ENCODE measurements at regions not wholly inside any gene's neighbourhood (a gene's known extent, or its start where the extent isn't known, plus 50 kb on each side); places are given as distances from the start of the nearest gene placed in this dataset.

- H3K9me3 ChIP-seq (ENCODE audit: control insufficient read depth, low read length), result no peaks in the 10 kb centered on the region
- WGBS, 2 experiments (ENCODE audit: insufficient coverage in 2 of 2), result 29 to 60% methylated on average over 1 of the region's 2 CpGs
- H3K36me3 ChIP-seq (ENCODE audit: control insufficient read depth, insufficient read depth, low read length), result no peaks in the 10 kb centered on the region
- no peak overlapping the region for H3K27ac ChIP-seq (ENCODE audit: low read depth, low read length, severe bottlenecking)
- H3K4me3 ChIP-seq (ENCODE audit: extremely low read depth, insufficient read depth, low read length, poor library complexity, severe bottlenecking), result no peak overlapping the region
- no peaks in the 10 kb centered on the region for H3K4me1 ChIP-seq (ENCODE audit: control insufficient read depth, insufficient read depth, low read length, poor library complexity, severe bottlenecking)
Measured at GRCh38 chr4:73001885-73002284, 67.6 kb downstream of the COX18 start.

GRCh38 chr4:72997409-72997808 lies 72.1 kb downstream of the COX18 start:
- Histone ChIP-seq H3K9me3 (ENCODE audit: control insufficient read depth, low read length) (no peaks in the 10 kb centered on the region), H3K4me1 (ENCODE audit: control insufficient read depth, insufficient read depth, low read length, poor library complexity, severe bottlenecking) (no peaks in the 10 kb centered on the region), H3K36me3 (ENCODE audit: control insufficient read depth, insufficient read depth, low read length) (no peaks in the 10 kb centered on the region), H3K27ac (ENCODE audit: low read depth, low read length, severe bottlenecking) (no peak overlapping the region), H3K4me3 (ENCODE audit: extremely low read depth, insufficient read depth, low read length, poor library complexity, severe bottlenecking) (no peak overlapping the region)
- WGBS, 2 experiments (ENCODE audit: insufficient coverage in 2 of 2), result 76 to 85% methylated on average over 3 of the region's 3 CpGs

- Histone ChIP-seq H3K4me1 (ENCODE audit: control insufficient read depth, insufficient read depth, low read length, poor library complexity, severe bottlenecking) (no peaks in the 10 kb centered on the region), H3K27ac (ENCODE audit: low read depth, low read length, severe bottlenecking) (no peak overlapping the region), H3K36me3 (ENCODE audit: control insufficient read depth, insufficient read depth, low read length) (no peaks in the 10 kb centered on the region), H3K4me3 (ENCODE audit: extremely low read depth, insufficient read depth, low read length, poor library complexity, severe bottlenecking) (no peak overlapping the region), H3K9me3 (ENCODE audit: control insufficient read depth, low read length) (no peaks in the 10 kb centered on the region)
- 92% methylated on average over 2 of the region's 3 CpGs; no CpG with 5 or more reads in 1 of the 2 experiments for WGBS, 2 experiments (ENCODE audit: insufficient coverage in 2 of 2)
Measured at GRCh38 chr4:72994670-72995069, 74.8 kb downstream of the COX18 start.

- Histone ChIP-seq H3K36me3 (ENCODE audit: control insufficient read depth, insufficient read depth, low read length) (no peaks in the 10 kb centered on the region), H3K4me3 (ENCODE audit: extremely low read depth, insufficient read depth, low read length, poor library complexity, severe bottlenecking) (no peak overlapping the region), H3K9me3 (ENCODE audit: control insufficient read depth, low read length) (no peaks in the 10 kb centered on the region), H3K4me1 (ENCODE audit: control insufficient read depth, insufficient read depth, low read length, poor library complexity, severe bottlenecking) (no peaks in the 10 kb centered on the region), H3K27ac (ENCODE audit: low read depth, low read length, severe bottlenecking) (no peak overlapping the region)
Measured at GRCh38 chr4:72993876-72994275, 75.6 kb downstream of the COX18 start.

- Histone ChIP-seq H3K4me1 (ENCODE audit: control insufficient read depth, insufficient read depth, low read length, poor library complexity, severe bottlenecking) (no peaks in the 10 kb centered on the region), H3K27ac (ENCODE audit: low read depth, low read length, severe bottlenecking) (no peak overlapping the region), H3K4me3 (ENCODE audit: extremely low read depth, insufficient read depth, low read length, poor library complexity, severe bottlenecking) (no peak overlapping the region), H3K36me3 (ENCODE audit: control insufficient read depth, insufficient read depth, low read length) (no peaks in the 10 kb centered on the region), H3K9me3 (ENCODE audit: control insufficient read depth, low read length) (no peaks in the 10 kb centered on the region)
- WGBS, 2 experiments (ENCODE audit: insufficient coverage in 2 of 2), result no CpG with 5 or more reads among the region's 2 CpGs
Measured at GRCh38 chr4:72991873-72992272, 77.6 kb downstream of the COX18 start.

GRCh38 chr4:72987741-72988729 lies 81.5 kb downstream of the COX18 start:
- WGBS, 2 experiments (ENCODE audit: insufficient coverage in 2 of 2), result no CpG with 5 or more reads among the region's 4 CpGs
- Histone ChIP-seq H3K27ac (ENCODE audit: low read depth, low read length, severe bottlenecking) (no peak overlapping the region), H3K4me1 (ENCODE audit: control insufficient read depth, insufficient read depth, low read length, poor library complexity, severe bottlenecking) (no peaks in the 10 kb centered on the region), H3K36me3 (ENCODE audit: control insufficient read depth, insufficient read depth, low read length) (no peaks in the 10 kb centered on the region), H3K9me3 (ENCODE audit: control insufficient read depth, low read length) (no peaks in the 10 kb centered on the region), H3K4me3 (ENCODE audit: extremely low read depth, insufficient read depth, low read length, poor library complexity, severe bottlenecking) (no peak overlapping the region)

- H3K27ac ChIP-seq (ENCODE audit: low read depth, low read length, severe bottlenecking), result no peak overlapping the region
- 67 to 76% methylated on average over 2 of the region's 4 CpGs for WGBS, 2 experiments (ENCODE audit: insufficient coverage in 2 of 2)
- H3K4me1 ChIP-seq (ENCODE audit: control insufficient read depth, insufficient read depth, low read length, poor library complexity, severe bottlenecking), result no peaks in the 10 kb centered on the region
- no peaks in the 10 kb centered on the region for H3K36me3 ChIP-seq (ENCODE audit: control insufficient read depth, insufficient read depth, low read length)
- H3K9me3 ChIP-seq (ENCODE audit: control insufficient read depth, low read length), result no peaks in the 10 kb centered on the region
- H3K4me3 ChIP-seq (ENCODE audit: extremely low read depth, insufficient read depth, low read length, poor library complexity, severe bottlenecking), result no peak overlapping the region
Measured at GRCh38 chr4:72984351-72984750, 85.2 kb downstream of the COX18 start.

- no CpG with 5 or more reads among the region's 2 CpGs for WGBS, 2 experiments (ENCODE audit: insufficient coverage in 2 of 2)
- Histone ChIP-seq H3K4me3 (ENCODE audit: extremely low read depth, insufficient read depth, low read length, poor library complexity, severe bottlenecking) (no peak overlapping the region), H3K36me3 (ENCODE audit: control insufficient read depth, insufficient read depth, low read length) (no peaks in the 10 kb centered on the region), H3K4me1 (ENCODE audit: control insufficient read depth, insufficient read depth, low read length, poor library complexity, severe bottlenecking) (no peaks in the 10 kb centered on the region), H3K27ac (ENCODE audit: low read depth, low read length, severe bottlenecking) (no peak overlapping the region), H3K9me3 (ENCODE audit: control insufficient read depth, low read length) (no peaks in the 10 kb centered on the region)
Measured at GRCh38 chr4:72983709-72984108, 85.8 kb downstream of the COX18 start.

- no peak overlapping the region for H3K27ac ChIP-seq (ENCODE audit: low read depth, low read length, severe bottlenecking)
- 78 to 86% methylated on average over 1 to 2 of the region's 5 CpGs for WGBS, 2 experiments (ENCODE audit: insufficient coverage in 2 of 2)
Measured at GRCh38 chr4:72977936-72978485, 91.5 kb downstream of the COX18 start.

GRCh38 chr4:72975488-72975784 lies 94.1 kb downstream of the COX18 start:
- Histone ChIP-seq H3K4me3 (ENCODE audit: extremely low read depth, insufficient read depth, low read length, poor library complexity, severe bottlenecking) (no peak overlapping the region), H3K4me1 (ENCODE audit: control insufficient read depth, insufficient read depth, low read length, poor library complexity, severe bottlenecking) (peaks cover 23% of the 10 kb centered on the region), H3K9me3 (ENCODE audit: control insufficient read depth, low read length) (no peaks in the 10 kb centered on the region), H3K27ac (ENCODE audit: low read depth, low read length, severe bottlenecking) (no peak overlapping the region), H3K36me3 (ENCODE audit: control insufficient read depth, insufficient read depth, low read length) (no peaks in the 10 kb centered on the region)

More at GRCh38 chr4:72977936-72978485, 91.5 kb downstream of the COX18 start:
- Histone ChIP-seq H3K9me3 (ENCODE audit: control insufficient read depth, low read length) (no peaks in the 10 kb centered on the region), H3K4me3 (ENCODE audit: extremely low read depth, insufficient read depth, low read length, poor library complexity, severe bottlenecking) (no peak overlapping the region), H3K36me3 (ENCODE audit: control insufficient read depth, insufficient read depth, low read length) (no peaks in the 10 kb centered on the region), H3K4me1 (ENCODE audit: control insufficient read depth, insufficient read depth, low read length, poor library complexity, severe bottlenecking) (peaks cover 9% of the 10 kb centered on the region)
